NB4 (cell line): ENCODE measurements at regions not wholly inside any gene's neighbourhood (a gene's known extent, or its start where the extent isn't known, plus 50 kb on each side); places are given as distances from the start of the nearest gene placed in this dataset.

Experiments used
- DNase-seq: peaks from one replicate; pipeline ENCODE4 v3.0.0; 2010; ENCODE audit warnings: low read depth
- H3K4me3 ChIP-seq: one replicate; pipeline ENCODE4 v1.5.1; 2011; ENCODE audit warnings: mild to moderate bottlenecking, low read depth, low read length, moderate library complexity
- MYC ChIP-seq: IDR thresholded peaks from 2 replicates; pipeline ENCODE4 v1.6.1; 2011; ENCODE audit warnings: low read depth, low read length
- POLR2A ChIP-seq: IDR thresholded peaks from 2 replicates; pipeline ENCODE4 v1.6.1; 2011; ENCODE audit warnings: mild to moderate bottlenecking; ENCODE audit not compliant: insufficient read length; ENCODE audit errors: extremely low read depth
- TF ChIP-seq, protein P1 (sequence below): IDR thresholded peaks from one replicate; pipeline ENCODE4 v1.5.1; 2012; ENCODE audit warnings: low read depth, low read length
- TF ChIP-seq, protein P2 (sequence below): IDR thresholded peaks from 2 replicates; pipeline ENCODE4 v1.6.1; 2011; ENCODE audit warnings: low read depth, low read length

DNA sequence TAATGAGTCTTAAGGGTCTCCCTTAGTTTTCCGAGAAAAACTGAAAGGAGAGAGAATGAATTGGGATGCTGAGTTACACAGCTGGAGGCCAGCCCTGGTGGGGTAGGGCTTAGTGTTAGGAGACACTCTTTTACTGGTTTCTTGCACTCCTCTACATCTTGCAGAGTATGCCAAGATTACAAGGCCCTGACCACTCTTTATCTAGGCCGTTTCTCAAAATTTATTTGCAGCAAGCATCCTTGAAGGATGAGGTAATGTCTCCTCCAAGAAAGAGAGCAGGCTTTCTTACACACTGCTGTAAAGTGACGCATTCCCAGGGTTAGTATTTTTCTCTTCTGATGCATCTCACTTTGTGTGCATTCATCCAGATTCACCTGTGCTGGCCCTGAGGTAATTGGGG lies 166.2 kb downstream of the TDRD15 start:
- no peak overlapping the region for H3K4me3 ChIP-seq
- no peak for TF ChIP-seq POLR2A
- TF ChIP-seq, protein P1, sequence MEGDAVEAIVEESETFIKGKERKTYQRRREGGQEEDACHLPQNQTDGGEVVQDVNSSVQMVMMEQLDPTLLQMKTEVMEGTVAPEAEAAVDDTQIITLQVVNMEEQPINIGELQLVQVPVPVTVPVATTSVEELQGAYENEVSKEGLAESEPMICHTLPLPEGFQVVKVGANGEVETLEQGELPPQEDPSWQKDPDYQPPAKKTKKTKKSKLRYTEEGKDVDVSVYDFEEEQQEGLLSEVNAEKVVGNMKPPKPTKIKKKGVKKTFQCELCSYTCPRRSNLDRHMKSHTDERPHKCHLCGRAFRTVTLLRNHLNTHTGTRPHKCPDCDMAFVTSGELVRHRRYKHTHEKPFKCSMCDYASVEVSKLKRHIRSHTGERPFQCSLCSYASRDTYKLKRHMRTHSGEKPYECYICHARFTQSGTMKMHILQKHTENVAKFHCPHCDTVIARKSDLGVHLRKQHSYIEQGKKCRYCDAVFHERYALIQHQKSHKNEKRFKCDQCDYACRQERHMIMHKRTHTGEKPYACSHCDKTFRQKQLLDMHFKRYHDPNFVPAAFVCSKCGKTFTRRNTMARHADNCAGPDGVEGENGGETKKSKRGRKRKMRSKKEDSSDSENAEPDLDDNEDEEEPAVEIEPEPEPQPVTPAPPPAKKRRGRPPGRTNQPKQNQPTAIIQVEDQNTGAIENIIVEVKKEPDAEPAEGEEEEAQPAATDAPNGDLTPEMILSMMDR: no peak
- TF ChIP-seq MYC: no peak
- TF ChIP-seq, protein P2, sequence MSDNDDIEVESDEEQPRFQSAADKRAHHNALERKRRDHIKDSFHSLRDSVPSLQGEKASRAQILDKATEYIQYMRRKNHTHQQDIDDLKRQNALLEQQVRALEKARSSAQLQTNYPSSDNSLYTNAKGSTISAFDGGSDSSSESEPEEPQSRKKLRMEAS: no peak
- no peak for DNase-seq

DNA sequence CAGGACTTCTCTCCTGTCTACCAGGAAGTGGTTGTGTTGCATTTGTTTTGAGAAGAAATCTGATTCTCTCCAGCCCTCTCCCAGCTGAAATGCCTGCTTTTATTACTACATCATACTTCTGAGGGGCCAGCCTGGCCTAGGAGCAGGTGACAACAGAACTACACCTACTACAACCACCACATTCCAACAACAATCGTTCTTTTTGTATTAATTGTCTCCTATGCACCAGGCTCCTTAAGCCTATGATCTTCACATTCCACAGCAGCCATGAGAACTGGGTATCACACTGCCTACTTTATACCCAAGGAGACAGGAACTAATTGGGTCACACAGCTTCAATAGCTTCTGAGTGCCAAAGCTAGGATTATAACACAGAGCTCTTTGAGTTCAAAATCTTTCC lies 167.7 kb downstream of the TDRD15 start:
- TF ChIP-seq POLR2A (no peak), MYC (no peak)
- TF ChIP-seq, protein P1: no peak
- TF ChIP-seq, protein P2: no peak
- H3K4me3 ChIP-seq: no peak overlapping the region
- DNase-seq: no peak

DNA sequence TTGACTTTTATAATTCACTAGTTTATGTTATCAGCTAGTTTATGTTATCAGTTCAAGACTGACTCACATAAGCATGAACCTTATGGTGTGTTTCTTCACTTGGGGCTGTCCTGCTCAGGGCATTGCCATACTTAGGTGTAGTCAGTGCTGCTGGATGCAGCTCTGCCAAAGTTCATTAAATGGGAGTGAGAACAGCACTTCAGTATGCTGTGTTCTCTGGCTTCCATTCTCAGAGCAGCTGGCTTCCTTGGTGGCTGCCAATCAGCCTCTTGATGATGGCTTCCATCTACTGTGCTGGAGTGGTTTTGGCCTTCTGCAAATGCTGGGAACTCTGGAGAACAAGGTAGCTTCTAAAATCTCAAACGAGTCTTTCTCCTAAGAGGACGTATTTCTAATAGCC lies 170.7 kb downstream of the TDRD15 start:
- TF ChIP-seq, protein P2: no peak
- TF ChIP-seq, protein P1: no peak
- TF ChIP-seq POLR2A (no peak), MYC (no peak)
- no peak for DNase-seq
- no peak overlapping the region for H3K4me3 ChIP-seq

DNA sequence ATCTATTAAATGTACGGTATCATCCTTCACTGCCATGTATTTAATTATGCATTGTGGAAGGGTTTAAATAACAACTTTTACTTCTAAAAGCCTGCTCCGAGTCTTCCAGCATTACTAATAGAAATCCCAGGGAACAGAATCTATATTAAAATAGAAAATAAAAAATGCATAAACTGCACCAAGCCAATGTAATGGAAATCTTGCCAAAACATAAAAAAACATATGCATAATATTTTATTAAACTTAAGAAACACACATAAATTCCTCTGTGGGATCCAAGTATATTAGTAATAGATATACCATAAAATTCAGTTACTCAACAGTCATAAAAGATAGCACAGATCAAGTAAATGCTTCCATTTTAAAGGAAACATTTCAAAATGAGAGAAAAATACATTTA lies 175.6 kb downstream of the TDRD15 start:
- no peak overlapping the region for H3K4me3 ChIP-seq
- TF ChIP-seq, protein P1: no peak
- TF ChIP-seq POLR2A: no peak
- no peak for TF ChIP-seq MYC
- TF ChIP-seq, protein P2: no peak
- no peak for DNase-seq

DNA sequence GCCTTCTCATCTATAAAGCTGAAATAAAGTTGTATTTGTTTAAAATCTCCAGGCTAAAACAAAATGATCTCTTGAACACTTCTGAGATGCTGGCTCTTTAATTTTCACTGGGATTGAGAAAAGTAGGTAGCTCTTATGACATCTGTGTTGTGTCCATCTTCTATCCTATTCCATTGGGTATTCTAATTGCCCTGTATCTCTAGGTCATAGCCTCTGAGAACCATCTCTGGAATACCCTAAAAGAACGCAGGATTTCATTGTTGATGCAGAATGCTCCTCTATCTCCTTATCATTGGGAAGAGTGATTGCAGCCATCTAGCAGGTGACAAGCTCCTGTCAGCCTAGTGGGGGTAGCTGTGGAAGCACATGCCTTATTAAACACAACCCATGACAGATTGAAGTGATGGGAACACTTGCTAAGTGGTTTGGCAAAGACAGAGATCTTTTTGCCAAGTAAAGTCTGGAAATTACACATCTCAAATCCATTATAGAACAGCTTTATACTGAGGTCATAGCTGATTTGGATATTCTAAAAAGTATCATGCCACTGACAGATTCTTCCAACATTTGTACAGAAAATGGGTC lies 178.2 kb downstream of the TDRD15 start:
- DNase-seq: no peak
- TF ChIP-seq, protein P2: no peak
- TF ChIP-seq MYC (no peak), POLR2A (no peak)
- TF ChIP-seq, protein P1: no peak
- no peak overlapping the region for H3K4me3 ChIP-seq

DNA sequence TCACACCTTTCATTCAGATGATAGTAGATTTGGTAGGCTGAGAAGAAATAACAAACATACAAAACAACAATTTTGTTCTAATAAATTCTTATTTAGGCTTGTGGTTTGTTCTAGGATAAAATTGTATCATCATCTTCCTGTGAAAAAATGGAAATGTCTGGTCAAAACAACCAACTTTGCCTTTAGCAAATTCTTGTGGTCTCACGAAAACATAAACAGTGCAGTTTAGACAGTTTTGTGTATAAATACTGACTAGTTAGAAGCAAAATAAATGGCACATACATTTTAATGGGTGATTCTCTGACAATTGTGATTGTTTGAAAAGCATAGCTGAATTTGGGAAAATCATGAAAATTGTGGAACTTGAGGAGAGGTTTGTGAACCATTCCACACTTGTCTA lies 180.1 kb downstream of the TDRD15 start:
- no peak for DNase-seq
- no peak for TF ChIP-seq POLR2A
- no peak for TF ChIP-seq MYC
- TF ChIP-seq, protein P2: no peak
- TF ChIP-seq, protein P1: no peak
- no peak overlapping the region for H3K4me3 ChIP-seq
